ENCODE measurements at regions not wholly inside any gene's neighbourhood (a gene's known extent, or its start where the extent isn't known, plus 50 kb on each side); places are given as distances from the start of the nearest gene placed in this dataset.

- DNase-seq (ENCODE audit: insufficient read length): no peak
- peak; percentile 14 for FAIRE-seq
- TF ChIP-seq POLR2A (IDR thresholded peaks at IDR 0.05; ENCODE audit: low read depth, low read length): no peak
- no peak for TF ChIP-seq TAF1 (IDR thresholded peaks at IDR 0.05; ENCODE audit: borderline replicate concordance, low read depth, low read length)
- TF ChIP-seq POLR2AphosphoS5 (IDR thresholded peaks at IDR 0.05; ENCODE audit: low read depth, low read length): no peak
Measured at GRCh38 chr7:25952261-25953057, 199.5 kb upstream of the NFE2L3 start.

GRCh38 chr7:25953859-25954258 is 198.1 kb upstream of the NFE2L3 start:
- DNase-seq (ENCODE audit: insufficient read length) (no peak), FAIRE-seq (peak; percentile 78)
- TF ChIP-seq POLR2AphosphoS5 (IDR thresholded peaks at IDR 0.05; ENCODE audit: low read depth, low read length) (no peak), TAF1 (IDR thresholded peaks at IDR 0.05; ENCODE audit: borderline replicate concordance, low read depth, low read length) (no peak), POLR2A (IDR thresholded peaks at IDR 0.05; ENCODE audit: low read depth, low read length) (no peak)

- DNase-seq (ENCODE audit: insufficient read length) (no peak), FAIRE-seq (no peak)
Measured at GRCh38 chr7:25954395-25954794, 197.6 kb upstream of the NFE2L3 start.

GRCh38 chr7:25959168-25959734 is 192.7 kb upstream of the NFE2L3 start:
- FAIRE-seq: peak; percentile 78

More at GRCh38 chr7:25954395-25954794, 197.6 kb upstream of the NFE2L3 start:
- TF ChIP-seq TAF1 (IDR thresholded peaks at IDR 0.05; ENCODE audit: borderline replicate concordance, low read depth, low read length) (no peak), POLR2AphosphoS5 (IDR thresholded peaks at IDR 0.05; ENCODE audit: low read depth, low read length) (no peak), POLR2A (IDR thresholded peaks at IDR 0.05; ENCODE audit: low read depth, low read length) (no peak)

GRCh38 chr7:25963733-25964132 is 188.3 kb upstream of the NFE2L3 start:
- peak; percentile 80 for FAIRE-seq
- TF ChIP-seq POLR2AphosphoS5 (IDR thresholded peaks at IDR 0.05; ENCODE audit: low read depth, low read length) (no peak), POLR2A (IDR thresholded peaks at IDR 0.05; ENCODE audit: low read depth, low read length) (no peak), TAF1 (IDR thresholded peaks at IDR 0.05; ENCODE audit: borderline replicate concordance, low read depth, low read length) (no peak)

More at GRCh38 chr7:25959168-25959734, 192.7 kb upstream of the NFE2L3 start:
- DNase-seq (ENCODE audit: insufficient read length): no peak
- no peak for TF ChIP-seq POLR2AphosphoS5 (IDR thresholded peaks at IDR 0.05; ENCODE audit: low read depth, low read length)
- no peak for TF ChIP-seq TAF1 (IDR thresholded peaks at IDR 0.05; ENCODE audit: borderline replicate concordance, low read depth, low read length)

GRCh38 chr7:25964483-25964991 is 187.5 kb upstream of the NFE2L3 start:
- peak; percentile 97 for FAIRE-seq
- no peak for DNase-seq (ENCODE audit: insufficient read length)
- TF ChIP-seq POLR2AphosphoS5 (IDR thresholded peaks at IDR 0.05; ENCODE audit: low read depth, low read length) (no peak), POLR2A (IDR thresholded peaks at IDR 0.05; ENCODE audit: low read depth, low read length) (peak; percentile 40; the same call in 1 of the 2 replicates)

More at GRCh38 chr7:25963733-25964132, 188.3 kb upstream of the NFE2L3 start:
- DNase-seq (ENCODE audit: insufficient read length): no peak

GRCh38 chr7:25965405-25966123 is 186.4 kb upstream of the NFE2L3 start:
- FAIRE-seq (peak; percentile 9), DNase-seq (ENCODE audit: insufficient read length) (no peak)
- no peak for TF ChIP-seq POLR2A (IDR thresholded peaks at IDR 0.05; ENCODE audit: low read depth, low read length)
- TF ChIP-seq POLR2AphosphoS5 (IDR thresholded peaks at IDR 0.05; ENCODE audit: low read depth, low read length): no peak
- TF ChIP-seq TAF1 (IDR thresholded peaks at IDR 0.05; ENCODE audit: borderline replicate concordance, low read depth, low read length): no peak

- TF ChIP-seq POLR2AphosphoS5 (IDR thresholded peaks at IDR 0.05; ENCODE audit: low read depth, low read length) (no peak), POLR2A (IDR thresholded peaks at IDR 0.05; ENCODE audit: low read depth, low read length) (no peak), TAF1 (IDR thresholded peaks at IDR 0.05; ENCODE audit: borderline replicate concordance, low read depth, low read length) (no peak)
- FAIRE-seq (peak; percentile 33), DNase-seq (ENCODE audit: insufficient read length) (no peak)
Measured at GRCh38 chr7:25966469-25966868, 185.5 kb upstream of the NFE2L3 start.

- TF ChIP-seq TAF1 (IDR thresholded peaks at IDR 0.05; ENCODE audit: borderline replicate concordance, low read depth, low read length): no peak
- TF ChIP-seq POLR2AphosphoS5 (IDR thresholded peaks at IDR 0.05; ENCODE audit: low read depth, low read length): no peak
- no peak; the same call in 1 of the 2 replicates for TF ChIP-seq POLR2A (IDR thresholded peaks at IDR 0.05; ENCODE audit: low read depth, low read length)
- FAIRE-seq (no peak), DNase-seq (ENCODE audit: insufficient read length) (no peak)
Measured at GRCh38 chr7:25967278-25968204, 184.5 kb upstream of the NFE2L3 start.

GRCh38 chr7:25968205-25968993 is 183.6 kb upstream of the NFE2L3 start:
- FAIRE-seq: peak; percentile 100
- DNase-seq (ENCODE audit: insufficient read length): no peak
- TF ChIP-seq TAF1 (IDR thresholded peaks at IDR 0.05; ENCODE audit: borderline replicate concordance, low read depth, low read length): no peak
- peak; percentile 53; the same call in 1 of the 2 replicates for TF ChIP-seq POLR2AphosphoS5 (IDR thresholded peaks at IDR 0.05; ENCODE audit: low read depth, low read length)
- TF ChIP-seq POLR2A (IDR thresholded peaks at IDR 0.05; ENCODE audit: low read depth, low read length): peak; percentile 18; the same call in 1 of the 2 replicates
